GM23248 (cell line): ENCODE measurements at regions not wholly inside any gene's neighbourhood (a gene's known extent, or its start where the extent isn't known, plus 50 kb on each side); places are given as distances from the start of the nearest gene placed in this dataset. TPM values are rescaled to one million over a fixed set of nuclear protein-coding genes. Genes with fewer than 3 reads are reported as not detected.
A peak's percentile ranks its signal among the peaks of the same experiment; 100 is the strongest.

Experiments
- DNase-seq: peaks from one replicate; pipeline ENCODE4 v3.0.0-alpha.2; 2015
- H2AFZ ChIP-seq: fragments of 200-600 bp; sonication (generic); 2 replicates; pipeline ENCODE4 v1.6.1; 2016; ENCODE audit warnings: antibody characterized with exemption
- H3F3A ChIP-seq: fragments of 200-600 bp; sonication (generic); 2 replicates; pipeline ENCODE4 v1.6.1; 2016; ENCODE audit warnings: mild to moderate bottlenecking, antibody characterized with exemption, mixed run types; ENCODE audit not compliant: insufficient read depth
- H3K27ac ChIP-seq: fragments of 200-600 bp; sonication (generic); 2 replicates; pipeline ENCODE4 v1.5.1; 2016; ENCODE audit warnings: mild to moderate bottlenecking
- H3K27me3 ChIP-seq: fragments of 200-600 bp; sonication (generic); replicated peaks from 2 replicates; pipeline ENCODE4 v1.6.1; 2016; ENCODE audit warnings: mild to moderate bottlenecking; ENCODE audit not compliant: insufficient read depth
- H3K36me3 ChIP-seq: fragments of 200-600 bp; sonication (generic); 2 replicates; pipeline ENCODE4 v1.6.1; 2016; ENCODE audit warnings: low read depth, mild to moderate bottlenecking
- H3K4me1 ChIP-seq: fragments of 200-600 bp; sonication (generic); 2 replicates; pipeline ENCODE4 v1.6.1; 2016; ENCODE audit warnings: mild to moderate bottlenecking; ENCODE audit not compliant: insufficient read depth
- H3K4me2 ChIP-seq: fragments of 200-600 bp; sonication (generic); one replicate; pipeline ENCODE4 v1.6.1; 2016; ENCODE audit warnings: mild to moderate bottlenecking; ENCODE audit not compliant: unreplicated experiment
- H3K4me3 ChIP-seq: fragments of 200-600 bp; sonication (generic); 2 replicates; pipeline ENCODE4 v1.5.1; 2016; ENCODE audit warnings: mild to moderate bottlenecking
- H3K79me2 ChIP-seq: fragments of 200-600 bp; sonication (generic); 2 replicates; pipeline ENCODE4 v1.6.1; 2016; ENCODE audit warnings: mild to moderate bottlenecking; ENCODE audit not compliant: insufficient read depth
- H3K9ac ChIP-seq: fragments of 200-600 bp; sonication (generic); 2 replicates; pipeline ENCODE4 v1.6.1; 2016; ENCODE audit warnings: mild to moderate bottlenecking
- H3K9me2 ChIP-seq: fragments of 200-600 bp; sonication (generic); 2 replicates; pipeline ENCODE4 v1.6.1; 2016; ENCODE audit warnings: mixed run types, mild to moderate bottlenecking, moderate library complexity; ENCODE audit not compliant: insufficient read depth
- H3K9me3 ChIP-seq: fragments of 200-600 bp; sonication (generic); one replicate; pipeline ENCODE4 v1.6.1; 2017; ENCODE audit warnings: low read depth
- H4K20me1 ChIP-seq: fragments of 200-600 bp; sonication (generic); 2 replicates; pipeline ENCODE4 v1.6.0; 2016; ENCODE audit not compliant: insufficient read depth
- EZH2 ChIP-seq: fragments of 200-600 bp; sonication (generic); IDR thresholded peaks from 2 replicates; pipeline ENCODE4 v1.6.1; 2018; ENCODE audit warnings: antibody characterized with exemption, mild to moderate bottlenecking; ENCODE audit not compliant: insufficient read depth, poor library complexity, severe bottlenecking
- EZH2phosphoT487 ChIP-seq: fragments of 200-600 bp; sonication (generic); IDR thresholded peaks from 2 replicates; pipeline ENCODE4 v1.6.1; 2018; ENCODE audit warnings: antibody characterized with exemption, moderate library complexity, mild to moderate bottlenecking, low read depth; ENCODE audit not compliant: insufficient read depth
- WGBS, 2 experiments: methylation state at CpG; one replicate each; pipeline ENCODE4 v1.1.6; 2015 to 2017; ENCODE audit warnings: low lambda C conversion rate in 2 of 2, low coverage in 1 of 2; ENCODE audit errors: missing lambda C conversion rate in 2 of 2; 5-methylcytosine and 5-hydroxymethylcytosine counted together
- in situ Hi-C: fragments of 300-500 bp; cut with MboI; formaldehyde crosslinking; loops from 2 replicates; pipeline ENCODE4 v1.15.0; 2020
- small RNA-seq: library from RNA; depleted of rRNA; stranded (forward); fragments of <200 nt; gene quantifications from one replicate; pipeline ENCODE3, GENCODE V24; 2014; ENCODE audit warnings: low read depth, low replicate concordance

DNA sequence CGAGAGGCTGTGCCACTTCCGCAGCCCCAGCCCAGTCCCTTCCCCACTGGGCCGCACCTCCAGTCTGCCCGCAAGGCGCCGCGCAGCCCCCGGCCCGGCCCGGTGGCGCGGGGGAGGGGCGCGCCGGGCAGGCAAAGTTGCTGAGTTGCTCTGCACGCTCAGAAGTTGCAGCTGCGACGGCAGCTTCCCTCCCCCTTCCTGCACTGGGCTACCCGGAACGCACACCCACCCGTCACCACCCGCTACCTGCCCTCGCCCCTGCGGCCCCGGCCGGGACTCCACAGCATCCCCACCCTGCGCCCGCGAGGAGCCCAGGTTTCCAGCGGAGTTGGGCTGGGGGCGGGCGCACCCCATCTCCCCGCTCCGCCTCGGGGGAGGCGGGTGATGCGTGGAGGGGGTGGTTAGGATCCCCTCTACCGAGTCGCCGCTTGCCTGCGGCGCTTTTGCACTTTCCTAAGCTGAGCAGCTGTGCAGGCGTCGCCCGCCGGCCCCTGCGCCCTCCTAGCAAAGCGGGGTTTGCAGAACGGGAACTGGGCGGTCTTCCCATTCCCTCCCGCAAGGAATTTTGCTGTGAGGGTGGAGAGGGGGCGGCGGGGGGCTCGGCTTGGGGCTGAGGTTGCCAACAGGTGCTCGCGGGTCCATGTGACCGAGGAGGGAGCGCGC, 55.9 kb upstream of the RREB1 start:
- DNase-seq = peak; percentile 54
- peaks cover 5% of the 10 kb centered on the region for H3F3A ChIP-seq
- no peaks in the 10 kb centered on the region for H3K4me1 ChIP-seq
- H4K20me1 ChIP-seq = no peaks in the 10 kb centered on the region
- H3K27me3 ChIP-seq = no peaks in the 10 kb centered on the region
- TF ChIP-seq EZH2phosphoT487 = no peak
- no peak for TF ChIP-seq EZH2
- in situ Hi-C loops = no loop called here
- peak overlapping the region; percentile 44 for H3K4me2 ChIP-seq
- H2AFZ ChIP-seq = peak overlapping the region; percentile 84
- WGBS, 2 experiments = 2% methylated on average over 21 to 37 of the region's 59 CpGs
- H3K9me2 ChIP-seq = no peaks in the 10 kb centered on the region
- H3K36me3 ChIP-seq = no peaks in the 10 kb centered on the region
- H3K79me2 ChIP-seq = no peaks in the 10 kb centered on the region
- peak overlapping the region; percentile 67 for H3K4me3 ChIP-seq
- H3K27ac ChIP-seq = no peak overlapping the region
- H3K9ac ChIP-seq = peak overlapping the region; percentile 69
- no peaks in the 10 kb centered on the region for H3K9me3 ChIP-seq

DNA sequence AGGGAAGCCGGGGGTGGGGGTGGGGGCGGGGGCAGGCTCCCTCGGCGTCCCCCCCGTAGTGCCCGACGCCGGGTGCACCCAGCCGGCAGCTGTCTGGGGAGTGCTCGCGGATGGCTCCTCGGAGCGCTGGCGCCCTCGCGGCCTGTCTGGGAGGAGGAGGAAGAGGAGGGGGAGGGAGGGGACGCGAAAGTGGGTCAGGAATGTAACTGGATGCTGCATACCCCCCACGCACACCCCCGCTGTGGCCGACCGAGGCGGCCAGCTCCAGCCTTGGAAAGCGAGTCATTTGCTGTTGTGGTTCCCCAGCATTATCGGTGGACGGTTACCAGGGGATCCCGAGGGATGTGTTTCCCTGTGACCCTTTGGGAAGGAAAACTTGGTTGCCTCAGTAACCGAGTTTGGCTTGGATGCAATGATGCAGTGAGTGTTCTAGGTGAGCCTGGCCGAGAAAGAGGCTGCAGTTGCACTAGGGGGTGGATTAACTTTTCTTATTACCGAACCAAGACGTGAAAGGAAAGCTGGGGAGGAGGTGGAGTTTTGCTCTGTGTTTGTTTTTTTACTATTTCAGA, 55.2 kb upstream of the RREB1 start:
- peak overlapping the region; percentile 84 for H2AFZ ChIP-seq
- peaks cover 5% of the 10 kb centered on the region for H3F3A ChIP-seq

GRCh38 chr6:7053125-7053774, 54.5 kb upstream of the RREB1 start:
- H3K27ac ChIP-seq = peak overlapping the region; percentile 19; the same call in 1 of the 2 replicates
- no peaks in the 10 kb centered on the region for H3K79me2 ChIP-seq
- no peak for TF ChIP-seq EZH2
- TF ChIP-seq EZH2phosphoT487 = no peak
- no peak overlapping the region for H3K4me3 ChIP-seq
- H3K4me1 ChIP-seq = peaks cover 6% of the 10 kb centered on the region
- H3K9me3 ChIP-seq = no peaks in the 10 kb centered on the region
- peak; percentile 2 for DNase-seq
- 27 to 33% methylated on average over 5 of the region's 5 CpGs for WGBS, 2 experiments
- H3K9me2 ChIP-seq = no peaks in the 10 kb centered on the region
- H2AFZ ChIP-seq = peak overlapping the region; percentile 84
- H3K9ac ChIP-seq = peak overlapping the region; percentile 69
- no peaks in the 10 kb centered on the region for H3K36me3 ChIP-seq
- peaks cover 5% of the 10 kb centered on the region for H3F3A ChIP-seq
- H3K27me3 ChIP-seq = no peaks in the 10 kb centered on the region
- no peaks in the 10 kb centered on the region for H4K20me1 ChIP-seq
- in situ Hi-C loops = no loop called here
- H3K4me2 ChIP-seq = peak overlapping the region; percentile 45

More for the DNA sequence above, 55.2 kb upstream of the RREB1 start:
- in situ Hi-C loops = no loop called here
- H3K27me3 ChIP-seq = no peaks in the 10 kb centered on the region
- H3K4me1 ChIP-seq = no peaks in the 10 kb centered on the region
- H3K4me2 ChIP-seq = peak overlapping the region; percentile 45
- H3K9me2 ChIP-seq = no peaks in the 10 kb centered on the region
- H3K9ac ChIP-seq = peak overlapping the region; percentile 69
- WGBS, 2 experiments = 3 to 6% methylated on average over 11 to 31 of the region's 31 CpGs
- no peaks in the 10 kb centered on the region for H3K9me3 ChIP-seq
- peak overlapping the region; percentile 19; the same call in 1 of the 2 replicates for H3K27ac ChIP-seq
- H4K20me1 ChIP-seq = no peaks in the 10 kb centered on the region
- H3K79me2 ChIP-seq = no peaks in the 10 kb centered on the region
- H3K36me3 ChIP-seq = no peaks in the 10 kb centered on the region
- peak overlapping the region; percentile 67 for H3K4me3 ChIP-seq
- no peak for TF ChIP-seq EZH2phosphoT487
- no peak for TF ChIP-seq EZH2
- DNase-seq = peak; percentile 79

Small RNA genes in the stretch of these regions (small RNA-seq; reads per million reads assigned to genes)
- not detected for gene RN7SL554P
